H1 (cell line): ENCODE measurements at regions not wholly inside any gene's neighbourhood (a gene's known extent, or its start where the extent isn't known, plus 50 kb on each side); places are given as distances from the start of the nearest gene placed in this dataset.

Experiments
- MAFK ChIP-seq: IDR thresholded peaks from 2 replicates; pipeline ENCODE4 v1.6.1; 2012; ENCODE audit warnings: low read depth, mild to moderate bottlenecking, improper control_type of control experiment, low read length
- NANOG ChIP-seq: IDR thresholded peaks from 2 replicates; pipeline ENCODE4 v1.6.1; 2011; ENCODE audit warnings: low read length, low read depth, mild to moderate bottlenecking, inconsistent platforms; ENCODE audit not compliant: insufficient read depth, poor library complexity, severe bottlenecking
- SRF ChIP-seq: IDR thresholded peaks from 2 replicates; pipeline ENCODE4 v1.6.1; 2011; ENCODE audit warnings: mild to moderate bottlenecking, low read depth, low read length, moderate library complexity
- TAF1 ChIP-seq: IDR thresholded peaks from 2 replicates; pipeline ENCODE4 v1.6.1; 2011; ENCODE audit warnings: mild to moderate bottlenecking, low read depth, low read length
- TF ChIP-seq, protein P1 (sequence below): fragments of 300-600 bp; sonication (generic); IDR thresholded peaks from 2 replicates; pipeline ENCODE4 v1.7.1; 2012; ENCODE audit warnings: low read length, moderate library complexity, mild to moderate bottlenecking, inconsistent platforms; ENCODE audit not compliant: insufficient replicate concordance

DNA sequence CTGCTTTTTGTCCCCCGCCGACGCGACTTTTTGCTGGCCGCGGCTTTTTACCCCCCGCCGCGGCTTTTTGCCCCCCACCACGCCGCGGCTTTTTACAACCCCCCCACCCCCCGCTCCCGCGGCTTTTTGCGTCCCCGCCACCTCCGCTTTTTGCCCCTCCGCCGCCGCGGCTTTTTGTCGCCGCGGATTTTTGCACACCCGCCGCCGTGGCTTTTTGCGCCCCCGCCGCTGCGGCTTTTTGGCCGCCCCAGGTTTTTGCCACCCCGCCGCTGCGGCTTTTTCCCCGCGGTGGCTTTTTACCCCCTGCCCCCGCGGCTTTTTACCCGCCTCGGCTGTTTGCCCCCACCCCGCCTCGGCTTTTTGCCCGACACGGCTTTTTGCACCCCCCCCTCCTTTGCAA, 205.5 kb downstream of the CCT8L2 start (continued):
- TF ChIP-seq, protein P1, sequence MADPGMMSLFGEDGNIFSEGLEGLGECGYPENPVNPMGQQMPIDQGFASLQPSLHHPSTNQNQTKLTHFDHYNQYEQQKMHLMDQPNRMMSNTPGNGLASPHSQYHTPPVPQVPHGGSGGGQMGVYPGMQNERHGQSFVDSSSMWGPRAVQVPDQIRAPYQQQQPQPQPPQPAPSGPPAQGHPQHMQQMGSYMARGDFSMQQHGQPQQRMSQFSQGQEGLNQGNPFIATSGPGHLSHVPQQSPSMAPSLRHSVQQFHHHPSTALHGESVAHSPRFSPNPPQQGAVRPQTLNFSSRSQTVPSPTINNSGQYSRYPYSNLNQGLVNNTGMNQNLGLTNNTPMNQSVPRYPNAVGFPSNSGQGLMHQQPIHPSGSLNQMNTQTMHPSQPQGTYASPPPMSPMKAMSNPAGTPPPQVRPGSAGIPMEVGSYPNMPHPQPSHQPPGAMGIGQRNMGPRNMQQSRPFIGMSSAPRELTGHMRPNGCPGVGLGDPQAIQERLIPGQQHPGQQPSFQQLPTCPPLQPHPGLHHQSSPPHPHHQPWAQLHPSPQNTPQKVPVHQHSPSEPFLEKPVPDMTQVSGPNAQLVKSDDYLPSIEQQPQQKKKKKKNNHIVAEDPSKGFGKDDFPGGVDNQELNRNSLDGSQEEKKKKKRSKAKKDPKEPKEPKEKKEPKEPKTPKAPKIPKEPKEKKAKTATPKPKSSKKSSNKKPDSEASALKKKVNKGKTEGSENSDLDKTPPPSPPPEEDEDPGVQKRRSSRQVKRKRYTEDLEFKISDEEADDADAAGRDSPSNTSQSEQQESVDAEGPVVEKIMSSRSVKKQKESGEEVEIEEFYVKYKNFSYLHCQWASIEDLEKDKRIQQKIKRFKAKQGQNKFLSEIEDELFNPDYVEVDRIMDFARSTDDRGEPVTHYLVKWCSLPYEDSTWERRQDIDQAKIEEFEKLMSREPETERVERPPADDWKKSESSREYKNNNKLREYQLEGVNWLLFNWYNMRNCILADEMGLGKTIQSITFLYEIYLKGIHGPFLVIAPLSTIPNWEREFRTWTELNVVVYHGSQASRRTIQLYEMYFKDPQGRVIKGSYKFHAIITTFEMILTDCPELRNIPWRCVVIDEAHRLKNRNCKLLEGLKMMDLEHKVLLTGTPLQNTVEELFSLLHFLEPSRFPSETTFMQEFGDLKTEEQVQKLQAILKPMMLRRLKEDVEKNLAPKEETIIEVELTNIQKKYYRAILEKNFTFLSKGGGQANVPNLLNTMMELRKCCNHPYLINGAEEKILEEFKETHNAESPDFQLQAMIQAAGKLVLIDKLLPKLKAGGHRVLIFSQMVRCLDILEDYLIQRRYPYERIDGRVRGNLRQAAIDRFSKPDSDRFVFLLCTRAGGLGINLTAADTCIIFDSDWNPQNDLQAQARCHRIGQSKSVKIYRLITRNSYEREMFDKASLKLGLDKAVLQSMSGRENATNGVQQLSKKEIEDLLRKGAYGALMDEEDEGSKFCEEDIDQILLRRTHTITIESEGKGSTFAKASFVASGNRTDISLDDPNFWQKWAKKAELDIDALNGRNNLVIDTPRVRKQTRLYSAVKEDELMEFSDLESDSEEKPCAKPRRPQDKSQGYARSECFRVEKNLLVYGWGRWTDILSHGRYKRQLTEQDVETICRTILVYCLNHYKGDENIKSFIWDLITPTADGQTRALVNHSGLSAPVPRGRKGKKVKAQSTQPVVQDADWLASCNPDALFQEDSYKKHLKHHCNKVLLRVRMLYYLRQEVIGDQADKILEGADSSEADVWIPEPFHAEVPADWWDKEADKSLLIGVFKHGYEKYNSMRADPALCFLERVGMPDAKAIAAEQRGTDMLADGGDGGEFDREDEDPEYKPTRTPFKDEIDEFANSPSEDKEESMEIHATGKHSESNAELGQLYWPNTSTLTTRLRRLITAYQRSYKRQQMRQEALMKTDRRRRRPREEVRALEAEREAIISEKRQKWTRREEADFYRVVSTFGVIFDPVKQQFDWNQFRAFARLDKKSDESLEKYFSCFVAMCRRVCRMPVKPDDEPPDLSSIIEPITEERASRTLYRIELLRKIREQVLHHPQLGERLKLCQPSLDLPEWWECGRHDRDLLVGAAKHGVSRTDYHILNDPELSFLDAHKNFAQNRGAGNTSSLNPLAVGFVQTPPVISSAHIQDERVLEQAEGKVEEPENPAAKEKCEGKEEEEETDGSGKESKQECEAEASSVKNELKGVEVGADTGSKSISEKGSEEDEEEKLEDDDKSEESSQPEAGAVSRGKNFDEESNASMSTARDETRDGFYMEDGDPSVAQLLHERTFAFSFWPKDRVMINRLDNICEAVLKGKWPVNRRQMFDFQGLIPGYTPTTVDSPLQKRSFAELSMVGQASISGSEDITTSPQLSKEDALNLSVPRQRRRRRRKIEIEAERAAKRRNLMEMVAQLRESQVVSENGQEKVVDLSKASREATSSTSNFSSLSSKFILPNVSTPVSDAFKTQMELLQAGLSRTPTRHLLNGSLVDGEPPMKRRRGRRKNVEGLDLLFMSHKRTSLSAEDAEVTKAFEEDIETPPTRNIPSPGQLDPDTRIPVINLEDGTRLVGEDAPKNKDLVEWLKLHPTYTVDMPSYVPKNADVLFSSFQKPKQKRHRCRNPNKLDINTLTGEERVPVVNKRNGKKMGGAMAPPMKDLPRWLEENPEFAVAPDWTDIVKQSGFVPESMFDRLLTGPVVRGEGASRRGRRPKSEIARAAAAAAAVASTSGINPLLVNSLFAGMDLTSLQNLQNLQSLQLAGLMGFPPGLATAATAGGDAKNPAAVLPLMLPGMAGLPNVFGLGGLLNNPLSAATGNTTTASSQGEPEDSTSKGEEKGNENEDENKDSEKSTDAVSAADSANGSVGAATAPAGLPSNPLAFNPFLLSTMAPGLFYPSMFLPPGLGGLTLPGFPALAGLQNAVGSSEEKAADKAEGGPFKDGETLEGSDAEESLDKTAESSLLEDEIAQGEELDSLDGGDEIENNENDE = no peak
- TF ChIP-seq MAFK (no peak), TAF1 (no peak), SRF (no peak), NANOG (no peak)
